IMR-90 (cell line): ENCODE measurements at regions not wholly inside any gene's neighbourhood (a gene's known extent, or its start where the extent isn't known, plus 50 kb on each side); places are given as distances from the start of the nearest gene placed in this dataset.

ENCODE experiments used
- ATAC-seq: fragments of 200-7000 bp; cut with Tn5 transposase; 2 replicates; pipeline ENCODE4 v1.9.1; 2020; ENCODE audit warnings: low read depth, mild to moderate bottlenecking, moderate library complexity
- BruUV-seq: library from RNA; stranded (reverse); fragments of 400-500 nt; replicated peaks from 2 replicates; lab custom pipeline; 2021; lab: Mats Ljungman, UMichigan
- CTCF ChIA-PET: fragments of 300-600 bp; formaldehyde crosslinking; extraction: SDS; loops from one replicate; lab custom pipeline; 2021; ENCODE audit warnings: antibody characterized with exemption; lab: Yijun Ruan, JAX
- POLR2A ChIA-PET: fragments of 300-600 bp; sonication (Branson Sonifier 250); formaldehyde crosslinking; loops from one replicate; lab custom pipeline; 2022; ENCODE audit warnings: antibody characterized with exemption; ENCODE audit not compliant: unreplicated experiment; lab: Charles Lee
- DNase-seq: peaks from one replicate; pipeline ENCODE4 v3.0.0; 2013
- H2AFZ ChIP-seq: replicated peaks from 2 replicates; pipeline ENCODE3; 2013; ENCODE audit warnings: low read length, mild to moderate bottlenecking; ENCODE audit not compliant: poor library complexity
- H2AK5ac ChIP-seq: 2 replicates; pipeline ENCODE4 v1.6.1; 2013; ENCODE audit warnings: low read depth, low read length, inconsistent platforms
- H2AK9ac ChIP-seq: replicated peaks from 2 replicates; pipeline ENCODE3; 2013; ENCODE audit warnings: mild to moderate bottlenecking, low read depth, low read length, moderate library complexity; ENCODE audit not compliant: poor library complexity
- H2BK120ac ChIP-seq: 2 replicates; pipeline ENCODE4 v1.6.1; 2013; ENCODE audit warnings: low read depth, low read length, inconsistent platforms
- H2BK15ac ChIP-seq: 3 replicates; pipeline ENCODE4 v1.6.1; 2013; ENCODE audit warnings: low read depth, low read length, inconsistent platforms
- H2BK20ac ChIP-seq: 2 replicates; pipeline ENCODE4 v1.6.1; 2013; ENCODE audit warnings: low read depth, mild to moderate bottlenecking, inconsistent platforms, low read length, moderate library complexity
- H2BK5ac ChIP-seq: 2 replicates; pipeline ENCODE4 v1.6.1; 2013; ENCODE audit warnings: mild to moderate bottlenecking, low read depth, low read length, inconsistent platforms; ENCODE audit not compliant: poor library complexity, severe bottlenecking
- H3K14ac ChIP-seq: replicated peaks from 2 replicates; pipeline ENCODE4 v1.6.1; 2013; ENCODE audit warnings: low read depth, low read length, inconsistent platforms
- H3K18ac ChIP-seq: 2 replicates; pipeline ENCODE4 v1.6.1; 2013; ENCODE audit warnings: low read depth, low read length, control low read depth
- H3K23ac ChIP-seq: 2 replicates; pipeline ENCODE4 v1.6.1; 2013; ENCODE audit warnings: low read depth, low read length, inconsistent platforms
- H3K27ac ChIP-seq: 2 replicates; pipeline ENCODE4 v1.5.1; 2013; ENCODE audit warnings: mild to moderate bottlenecking, control low read depth, low read length; ENCODE audit not compliant: insufficient read depth
- H3K27me3 ChIP-seq: 2 replicates; pipeline ENCODE4 v1.6.1; 2013; ENCODE audit warnings: low read length; ENCODE audit not compliant: control insufficient read depth, insufficient read depth
- H3K36me3 ChIP-seq: 2 replicates; pipeline ENCODE4 v1.6.1; 2013; ENCODE audit warnings: low read length, mixed read lengths; ENCODE audit not compliant: control insufficient read depth, insufficient read depth
- H3K4ac ChIP-seq: 2 replicates; pipeline ENCODE4 v1.6.1; 2013; ENCODE audit warnings: low read depth, low read length, inconsistent platforms
- H3K4me1 ChIP-seq: 2 replicates; pipeline ENCODE4 v1.6.1; 2013; ENCODE audit warnings: low read length, mixed read lengths; ENCODE audit not compliant: control insufficient read depth, insufficient read depth
- H3K4me2 ChIP-seq: 2 replicates; pipeline ENCODE4 v1.6.1; 2013; ENCODE audit warnings: low read depth, mild to moderate bottlenecking, control low read depth, low read length, moderate library complexity
- H3K4me3 ChIP-seq: 2 replicates; pipeline ENCODE4 v1.5.1; 2013; ENCODE audit warnings: low read depth, mild to moderate bottlenecking, control low read depth, low read length, moderate library complexity; ENCODE audit not compliant: insufficient read depth
- H3K56ac ChIP-seq: 2 replicates; pipeline ENCODE4 v1.6.1; 2013; ENCODE audit warnings: low read length, inconsistent platforms; ENCODE audit not compliant: insufficient read depth; ENCODE audit errors: extremely low read depth
- H3K79me1 ChIP-seq, 2 experiments: 2 replicates each; pipeline ENCODE4 v1.6.1; 2013; ENCODE audit warnings: low read length in 2 of 2, inconsistent platforms in 1 of 2, low read depth in 1 of 2
- H3K9ac ChIP-seq: 2 replicates; pipeline ENCODE4 v1.6.1; 2013; ENCODE audit warnings: low read depth, low read length, control low read depth
- H3K9me1 ChIP-seq: 2 replicates; pipeline ENCODE4 v1.6.1; 2013; ENCODE audit warnings: low read length, inconsistent platforms; ENCODE audit not compliant: insufficient read depth
- H3K9me3 ChIP-seq: 2 replicates; pipeline ENCODE4 v1.6.1; 2013; ENCODE audit warnings: low read length; ENCODE audit not compliant: control insufficient read depth, insufficient read depth
- H4K20me1 ChIP-seq: 2 replicates; pipeline ENCODE4 v1.6.1; 2013; ENCODE audit warnings: low read length, inconsistent platforms; ENCODE audit not compliant: insufficient read depth
- H4K5ac ChIP-seq: 2 replicates; pipeline ENCODE4 v1.6.1; 2013; ENCODE audit warnings: mild to moderate bottlenecking, low read depth, low read length, control low read depth
- H4K8ac ChIP-seq, 2 experiments: 2 replicates each; pipeline ENCODE4 v1.6.1; 2013; ENCODE audit warnings: low read depth in 2 of 2, low read length in 2 of 2, control low read depth in 1 of 2, inconsistent platforms in 1 of 2
- H4K91ac ChIP-seq: 2 replicates; pipeline ENCODE4 v1.6.1; 2013; ENCODE audit warnings: low read depth, low read length, inconsistent platforms; ENCODE audit not compliant: insufficient read depth
- BHLHE40 ChIP-seq: fragments of 150-350 bp; IDR thresholded peaks from 2 replicates; pipeline ENCODE4 v1.6.1; 2016; ENCODE audit warnings: mild to moderate bottlenecking, low read depth, low read length
- CEBPB ChIP-seq: IDR thresholded peaks from 2 replicates; pipeline ENCODE4 v1.6.1; 2012; ENCODE audit warnings: low read depth, low read length, improper control_type of control experiment
- ELK1 ChIP-seq: fragments of 150-350 bp; IDR thresholded peaks from 2 replicates; pipeline ENCODE4 v1.6.1; 2016; ENCODE audit warnings: low read depth, mild to moderate bottlenecking, low read length, moderate library complexity, borderline replicate concordance
- FOS ChIP-seq: fragments of 150-350 bp; IDR thresholded peaks from 2 replicates; pipeline ENCODE4 v1.6.1; 2016; ENCODE audit warnings: low read depth, low read length
- MAZ ChIP-seq: IDR thresholded peaks from 2 replicates; pipeline ENCODE4 v1.6.1; 2012; ENCODE audit warnings: low read depth, mild to moderate bottlenecking, low read length, improper control_type of control experiment, moderate library complexity, borderline replicate concordance
- POLR2A ChIP-seq: IDR thresholded peaks from 2 replicates; pipeline ENCODE4 v1.6.1; 2012; ENCODE audit warnings: mild to moderate bottlenecking, low read depth, low read length
- RAD21 ChIP-seq: IDR thresholded peaks from 2 replicates; pipeline ENCODE4 v1.6.1; 2012; ENCODE audit warnings: low read length, improper control_type of control experiment
- RFX5 ChIP-seq: IDR thresholded peaks from 2 replicates; pipeline ENCODE4 v1.8.0; 2012; ENCODE audit warnings: low read depth, mild to moderate bottlenecking, low read length, moderate library complexity
- SMC3 ChIP-seq: fragments of 150-350 bp; IDR thresholded peaks from 2 replicates; pipeline ENCODE4 v1.6.1; 2016; ENCODE audit warnings: low read depth, mild to moderate bottlenecking, antibody characterized with exemption, low read length, moderate library complexity
- dilution Hi-C: fragments of 300-500 bp; cut with HindIII; formaldehyde crosslinking; loops from one replicate; pipeline ENCODE4 v1.14.3; 2018; ENCODE audit warnings: low sequenced_read_pairs; ENCODE audit not compliant: unreplicated experiment
- in situ Hi-C: fragments of 300-500 bp; cut with MboI; formaldehyde crosslinking; loops from 3 replicates; pipeline ENCODE4 v1.14.3; 2019; ENCODE audit warnings: low sequenced_read_pairs, inconsistent platforms, mixed read lengths
- intact Hi-C: fragments of 100-400 bp; cut with micrococcal nuclease; formaldehyde crosslinking; loops from 2 replicates; pipeline ENCODE4 v1.10.0; 2022

GRCh38 chr13:107291875-107292274 is 723.9 kb upstream of the ARGLU1 start:
- no peak overlapping the region for H3K23ac ChIP-seq
- H2AFZ ChIP-seq, result no peak overlapping the region
- H3K18ac ChIP-seq, result no peak overlapping the region
- dilution Hi-C loops, result no loop called here
- no peak overlapping the region for H3K9ac ChIP-seq
- H3K56ac ChIP-seq, result no peak overlapping the region
- peaks cover 3 to 28% of the 10 kb centered on the region in 2 experiments for H3K79me1 ChIP-seq
- intact Hi-C loops, result no loop called here
- no peak overlapping the region for H3K27ac ChIP-seq
- H2BK5ac ChIP-seq, result no peak overlapping the region
- ChIA-PET CTCF (no interaction called here), POLR2A (no interaction called here)
- H4K8ac ChIP-seq, result no peak overlapping the region
- peaks cover 6% of the 10 kb centered on the region; the same call in 1 of the 2 replicates for H3K9me1 ChIP-seq
- no peak overlapping the region for H3K14ac ChIP-seq
- H2AK5ac ChIP-seq, result no peak overlapping the region
- H3K4me3 ChIP-seq, result no peak overlapping the region
- H2BK15ac ChIP-seq, result no peak overlapping the region; the same call in 2 of the 3 replicates
- H3K4ac ChIP-seq, result no peak overlapping the region
- no peaks in the 10 kb centered on the region for H4K20me1 ChIP-seq
- no peak for DNase-seq
- no peak for TF ChIP-seq RFX5
- no peak for TF ChIP-seq BHLHE40
- no peak for TF ChIP-seq FOS
- TF ChIP-seq RAD21, result no peak
- TF ChIP-seq CEBPB, result no peak
- no peak for TF ChIP-seq POLR2A
- no peak for TF ChIP-seq MAZ
- TF ChIP-seq SMC3, result no peak
- no peak for TF ChIP-seq ELK1
- H4K91ac ChIP-seq, result no peak overlapping the region
- H2BK20ac ChIP-seq, result no peak overlapping the region
- no peak; the same call in 1 of the 2 replicates for ATAC-seq
- no peak overlapping the region for H4K5ac ChIP-seq
- no peaks in the 10 kb centered on the region for H3K36me3 ChIP-seq
- H2AK9ac ChIP-seq, result no peak overlapping the region
- peaks cover 8% of the 10 kb centered on the region; the same call in 1 of the 2 replicates for H3K4me1 ChIP-seq
- in situ Hi-C loops, result no loop called here
- H3K4me2 ChIP-seq, result no peak overlapping the region
- peak overlapping the region; percentile 2; the same call in 1 of the 2 replicates for H2BK120ac ChIP-seq
- no TSS peak for BruUV-seq
- no peaks in the 10 kb centered on the region for H3K27me3 ChIP-seq
- no peaks in the 10 kb centered on the region for H3K9me3 ChIP-seq
